ENCODE measurements at regions not wholly inside any gene's neighbourhood (a gene's known extent, or its start where the extent isn't known, plus 50 kb on each side); places are given as distances from the start of the nearest gene placed in this dataset.

- TF ChIP-seq CTCF (conservative IDR thresholded peaks at IDR 0.05) (no peak), EZH2 (IDR thresholded peaks at IDR 0.05; ENCODE audit: low read depth) (no peak)
Observed at GRCh38 chr10:5292196-5292735, 72.5 kb upstream of the UCN3 start.
